Left forelimb (tissue), 1 donor: ENCODE measurements at regions not wholly inside any gene's neighbourhood (a gene's known extent, or its start where the extent isn't known, plus 50 kb on each side); places are given as distances from the start of the nearest gene placed in this dataset.

Experiments
- DNase-seq: peaks from one replicate; pipeline ENCODE4 v3.0.0-alpha.2; 2018; ENCODE audit warnings: low spot score

GRCh38 chr5:4319478-4320128 is 724.0 kb downstream of the IRX1 start:
- DNase-seq: no peak

- DNase-seq: no peak
These were observed 734.7 kb downstream of the IRX1 start for GRCh38 chr5:4330327-4330726.

- no peak for DNase-seq
These were observed 739.4 kb downstream of the IRX1 start for GRCh38 chr5:4335078-4335477.

GRCh38 chr5:4337519-4337918 is 741.9 kb downstream of the IRX1 start:
- DNase-seq: no peak

GRCh38 chr5:4339949-4340348 is 744.3 kb downstream of the IRX1 start:
- DNase-seq: no peak

- no peak for DNase-seq
These were observed 750.2 kb downstream of the IRX1 start for GRCh38 chr5:4345850-4346249.

GRCh38 chr5:4348423-4348822 is 752.8 kb downstream of the IRX1 start:
- no peak for DNase-seq

GRCh38 chr5:4348919-4349318 is 753.3 kb downstream of the IRX1 start:
- no peak for DNase-seq

- DNase-seq: no peak
These were observed 760.6 kb downstream of the IRX1 start for GRCh38 chr5:4356201-4356600.

GRCh38 chr5:4359847-4360246 is 764.2 kb downstream of the IRX1 start:
- no peak for DNase-seq

GRCh38 chr5:4361753-4362152 is 766.1 kb downstream of the IRX1 start:
- no peak for DNase-seq

- DNase-seq: no peak
These were observed 766.8 kb downstream of the IRX1 start for GRCh38 chr5:4362411-4362810.

- no peak for DNase-seq
These were observed 767.4 kb downstream of the IRX1 start for GRCh38 chr5:4363045-4363444.

GRCh38 chr5:4366628-4367027 is 771.0 kb downstream of the IRX1 start:
- DNase-seq: no peak

- DNase-seq: no peak
These were observed 769.9 kb upstream of the ADAMTS16 start for GRCh38 chr5:4370218-4370617.

GRCh38 chr5:4372481-4372880 is 767.6 kb upstream of the ADAMTS16 start:
- no peak for DNase-seq

- no peak for DNase-seq
These were observed 766.9 kb upstream of the ADAMTS16 start for GRCh38 chr5:4373051-4373820.

- DNase-seq: no peak
These were observed 765.3 kb upstream of the ADAMTS16 start for GRCh38 chr5:4374866-4375265.

GRCh38 chr5:4375640-4376039 is 764.5 kb upstream of the ADAMTS16 start:
- DNase-seq: no peak

- DNase-seq: no peak
These were observed 757.0 kb upstream of the ADAMTS16 start for GRCh38 chr5:4383102-4383501.

GRCh38 chr5:4383518-4384198 is 756.5 kb upstream of the ADAMTS16 start:
- DNase-seq: no peak

- DNase-seq: no peak
These were observed 755.5 kb upstream of the ADAMTS16 start for GRCh38 chr5:4384649-4385048.

- DNase-seq: no peak
These were observed 754.0 kb upstream of the ADAMTS16 start for GRCh38 chr5:4386152-4386551.
